Pancreas (tissue), 10 donors: ENCODE measurements at regions not wholly inside any gene's neighbourhood (a gene's known extent, or its start where the extent isn't known, plus 50 kb on each side); places are given as distances from the start of the nearest gene placed in this dataset.

Experiments used
- ATAC-seq, 4 donors: fragments of 200-7000 bp; cut with Tn5 transposase; one replicate each; pipeline versions ENCODE4 v1.8.0 to v1.9.1; 2020; ENCODE audit warnings: mild to moderate bottlenecking in 4 of 4, moderate library complexity in 4 of 4
- DNase-seq, 6 donors: peaks; one replicate each; pipeline ENCODE4 v3.0.0-alpha.2; 2020
- FAIRE-seq: peaks from 2 replicates; lab custom pipeline; 2012; peaks lifted over from hg19 to GRCh38; lab: Jason Lieb, UNC
- H3K27ac ChIP-seq, 4 donors: fragments of 200-600 bp; sonication (generic); 1 replicate in 3 of 4; 2 replicates in 1 of 4; pipeline versions ENCODE4 v1.5.0 to v1.8.0; 2020
- H3K27me3 ChIP-seq, 4 donors: fragments of 200-600 bp; one replicate each; pipeline ENCODE4 v1.8.0; 2021
- H3K36me3 ChIP-seq, 3 donors: fragments of 200-600 bp; sonication (generic) in 1 of 3; one replicate each; pipeline versions ENCODE4 v1.5.0 to v1.8.0; 2020 to 2021
- H3K4me1 ChIP-seq, 3 donors: fragments of 200-600 bp; one replicate each; pipeline ENCODE4 v1.8.0; 2021
- H3K4me3 ChIP-seq, 4 donors: fragments of 200-600 bp; sonication (generic) in 2 of 4; one replicate each; pipeline versions ENCODE4 v1.5.0 to v1.8.0; 2020 to 2021
- H3K9me3 ChIP-seq, 4 donors: fragments of 200-600 bp; one replicate each; pipeline ENCODE4 v1.8.0; 2021
- CTCF ChIP-seq, 4 donors: fragments of 200-600 bp; sonication (generic) in 3 of 4; IDR thresholded peaks; one replicate each; pipeline versions ENCODE4 v1.5.0 to v1.8.0; 2021; ENCODE audit warnings: antibody characterized with exemption in 4 of 4
- WGBS, 2 donors: extraction: QIAGEN DNeasy Blood & Tissue Kit; methylation state at CpG; one replicate each; pipeline ENCODE4 v1.1.7; 2013; 5-methylcytosine and 5-hydroxymethylcytosine counted together
- intact Hi-C, 3 donors: fragments of 100-400 bp; cut with DNase I; formaldehyde crosslinking; loops; one replicate each; pipeline versions ENCODE4 v1.11.1 to v1.14.2; 2022
- donor health status: healthy with polysubstance abuse.
- donor health status: DM: no; HTN: no; CAD: no; lungs with moderate emphysema.
- donor health status: DM: no; HTN: no; CAD: no.
- donor health status: control.
- donor health status: control.
- donor health status: Bipolar disorder and iron deficiency.
- donor health status: DM: yes; HTN: yes; CAD: no.
- donor health status: DM: no; HTN: no; CAD: no.
- donor health status: DM: no; HTN: no; CAD: no.
- donor health status: DM: yes; HTN: yes; CAD: no.

- FAIRE-seq, result no peak
- intact Hi-C loops, result no loop called here
Measured at GRCh38 chr7:152528612-152529011, 92.8 kb upstream of the KMT2C start.

GRCh38 chr7:152527610-152528032, 91.8 kb upstream of the KMT2C start:
- H3K4me1 ChIP-seq, result peaks cover 0 to 1% (median 0%) of the 10 kb centered on the region in 3 donors
- peak; percentile 70 to 81 (median 81) for ATAC-seq
- H3K27ac ChIP-seq, result no peak overlapping the region
- FAIRE-seq, result no peak
- no peaks in the 10 kb centered on the region for H3K27me3 ChIP-seq
- H3K9me3 ChIP-seq, result no peaks in the 10 kb centered on the region
- DNase-seq, result peak in 3 of 6 donors; percentile 3 to 59 (median 30)
- no peak overlapping the region for H3K4me3 ChIP-seq
- intact Hi-C loops, result no loop called here
- WGBS, 2 donors, result 26% methylated on average over 7 of the region's 7 CpGs
- no peaks in the 10 kb centered on the region for H3K36me3 ChIP-seq
- no peak for TF ChIP-seq CTCF (IDR thresholded peaks at IDR 0.05)

More at GRCh38 chr7:152528612-152529011, 92.8 kb upstream of the KMT2C start:
- H3K27me3 ChIP-seq, result no peaks in the 10 kb centered on the region
- no peak for ATAC-seq
- DNase-seq, result no peak
- H3K4me1 ChIP-seq, result no peaks in the 10 kb centered on the region
- 47 to 58% methylated on average over 6 of the region's 6 CpGs for WGBS, 2 donors
- no peaks in the 10 kb centered on the region for H3K9me3 ChIP-seq
- no peak for TF ChIP-seq CTCF (IDR thresholded peaks at IDR 0.05)
- no peak overlapping the region for H3K4me3 ChIP-seq
- H3K36me3 ChIP-seq, result no peaks in the 10 kb centered on the region
- H3K27ac ChIP-seq, result no peak overlapping the region

GRCh38 chr7:152523916-152524315, 88.1 kb upstream of the KMT2C start:
- ATAC-seq, result no peak
- peak in 1 of 6 donors; percentile 24 for DNase-seq
- FAIRE-seq, result no peak
- Histone ChIP-seq H3K4me3 (no peak overlapping the region), H3K36me3 (no peaks in the 10 kb centered on the region), H3K27ac (no peak overlapping the region), H3K27me3 (no peaks in the 10 kb centered on the region), H3K9me3 (no peaks in the 10 kb centered on the region), H3K4me1 (peaks cover 0 to 6% (median 0%) of the 10 kb centered on the region in 3 donors)
- no peak for TF ChIP-seq CTCF (IDR thresholded peaks at IDR 0.05)
- WGBS, 2 donors, result 89 to 90% methylated on average over 14 of the region's 14 CpGs
- intact Hi-C loops, result no loop called here

- Histone ChIP-seq H3K27ac (no peak overlapping the region), H3K9me3 (no peaks in the 10 kb centered on the region), H3K4me3 (peak overlapping the region in 2 of 4 donors; percentile 8 to 22), H3K27me3 (no peaks in the 10 kb centered on the region), H3K4me1 (peaks cover 0 to 6% (median 0%) of the 10 kb centered on the region in 3 donors), H3K36me3 (no peaks in the 10 kb centered on the region)
- intact Hi-C loops, result no loop called here
- ATAC-seq (peak in 3 of 4 donors; percentile 55 to 57 (median 56)), FAIRE-seq (no peak), DNase-seq (peak in 4 of 6 donors; percentile 6 to 56 (median 15))
- 6% methylated on average over 10 of the region's 10 CpGs for WGBS, 2 donors
- no peak for TF ChIP-seq CTCF (IDR thresholded peaks at IDR 0.05)
Measured at GRCh38 chr7:152522571-152523067, 86.8 kb upstream of the KMT2C start.
